ENCODE measurements at regions not wholly inside any gene's neighbourhood (a gene's known extent, or its start where the extent isn't known, plus 50 kb on each side); places are given as distances from the start of the nearest gene placed in this dataset.

GRCh38 chr21:41630917-41631316 is 123.0 kb upstream of the TMPRSS2 start:
- TF ChIP-seq CTCF (IDR thresholded peaks at IDR 0.05): no peak
- TF ChIP-seq POLR2A (IDR thresholded peaks at IDR 0.05): no peak

Measured in suprapubic skin (tissue), 3 donors.